ENCODE measurements at regions not wholly inside any gene's neighbourhood (a gene's known extent, or its start where the extent isn't known, plus 50 kb on each side); places are given as distances from the start of the nearest gene placed in this dataset.

DNA sequence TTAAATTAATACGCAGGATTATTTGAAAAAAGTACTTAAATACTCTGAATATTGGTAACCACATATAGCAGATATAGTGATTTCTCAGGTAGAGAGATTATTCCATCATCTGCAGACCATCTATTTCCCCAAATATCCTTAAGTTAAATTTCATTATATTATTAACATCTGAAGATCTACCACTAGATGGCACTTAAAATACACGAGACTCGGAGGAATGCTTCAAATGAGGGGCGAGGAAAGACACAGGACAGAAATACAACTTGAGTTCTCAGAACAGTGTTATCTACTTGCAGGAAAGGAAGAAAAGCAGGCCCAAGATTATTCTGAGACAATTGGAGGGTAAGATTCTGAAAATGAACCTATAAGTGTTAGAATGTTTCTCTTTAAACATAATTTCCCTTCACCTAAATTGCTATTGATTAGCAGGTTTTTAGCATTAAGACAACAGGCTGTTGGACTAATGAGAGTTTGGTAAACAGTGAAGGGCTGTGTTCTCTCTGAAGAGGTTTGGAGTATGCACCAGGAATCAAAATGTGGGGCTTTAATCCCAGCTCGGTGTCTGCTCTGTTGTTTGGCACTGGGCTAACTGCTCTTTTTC is 76.9 kb upstream of the GCFC2 start:
- in situ Hi-C loops (cut with MboI; ENCODE audit: low sequenced_read_pairs): no loop called here

DNA sequence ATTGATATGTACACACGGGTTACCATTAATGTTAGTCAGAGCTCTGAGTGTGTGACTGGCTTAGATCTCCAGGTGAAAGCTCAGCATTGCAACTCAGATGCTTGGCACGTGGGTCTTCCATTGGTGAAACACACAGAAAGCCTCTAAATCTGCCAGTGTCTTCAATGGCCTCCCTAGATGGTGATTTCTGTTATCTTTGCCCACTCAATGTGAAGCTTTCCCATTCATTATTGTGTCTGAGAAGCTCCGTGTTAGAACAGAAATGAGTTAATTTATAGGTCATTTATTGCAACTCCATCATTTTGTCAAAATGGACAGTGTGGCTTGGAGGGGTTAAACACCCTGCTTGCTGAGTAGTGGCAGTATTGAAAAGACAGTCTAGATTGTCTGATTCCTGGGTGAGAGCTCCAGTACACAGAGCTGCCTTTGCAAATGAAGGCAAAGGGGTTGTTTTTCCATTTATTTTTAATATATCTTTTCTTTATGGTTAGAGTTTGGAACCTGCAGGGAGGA is 64.7 kb upstream of the GCFC2 start:
- in situ Hi-C loops (cut with MboI; ENCODE audit: low sequenced_read_pairs): no loop called here

DNA sequence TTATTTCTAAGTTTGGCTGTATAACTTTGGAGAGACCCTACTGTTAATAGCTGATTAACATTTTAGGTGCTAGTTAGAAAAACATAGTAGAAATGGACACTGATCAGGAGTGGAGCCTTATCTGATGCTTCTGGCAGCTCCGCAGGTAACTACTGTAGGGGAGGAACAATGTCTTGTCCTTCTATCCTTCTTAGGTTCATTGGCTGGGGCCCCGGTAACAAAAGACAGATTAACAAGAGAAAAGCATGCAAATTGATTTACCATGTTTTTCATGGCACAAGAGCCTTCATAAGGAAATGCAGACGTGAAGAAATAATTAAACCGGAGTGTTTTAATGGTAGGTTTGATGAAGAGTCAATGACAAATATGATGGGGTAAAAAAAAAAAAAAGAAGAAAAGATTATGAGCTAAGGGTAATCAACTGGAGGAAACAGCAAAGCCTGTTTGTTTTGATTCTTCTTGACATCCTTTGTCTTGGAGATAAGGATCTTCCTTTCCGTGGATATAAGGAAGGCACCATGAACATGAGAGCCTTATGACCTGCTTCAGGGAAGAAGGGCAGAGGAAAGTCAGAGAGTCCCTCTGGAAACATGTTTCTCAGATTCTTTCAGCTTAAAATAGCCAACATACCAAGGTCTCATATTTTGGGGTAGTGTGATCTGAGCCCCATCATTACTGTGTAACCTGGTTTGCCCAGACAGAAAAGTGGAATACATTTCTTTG is 62.4 kb upstream of the GCFC2 start:
- in situ Hi-C loops (cut with MboI; ENCODE audit: low sequenced_read_pairs): no loop called here

DNA sequence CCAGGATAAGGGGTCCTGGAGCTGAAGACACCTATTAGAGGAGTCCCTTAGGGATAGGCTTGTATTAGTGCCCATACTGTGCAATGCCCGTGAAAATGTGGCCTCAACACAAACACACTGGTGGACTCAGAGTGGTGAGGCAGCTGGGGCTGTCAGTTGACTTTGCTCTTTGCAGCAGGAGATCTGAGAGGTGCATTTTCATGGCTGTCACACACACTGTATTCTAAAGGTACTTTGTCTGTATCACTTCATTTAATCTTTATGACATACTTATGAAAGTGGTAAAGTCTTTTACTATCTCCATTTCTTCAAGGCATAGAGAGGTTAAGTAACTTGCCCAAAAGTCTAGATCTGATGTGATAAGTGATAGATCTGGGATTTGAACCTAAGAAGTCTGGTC is 55.1 kb upstream of the GCFC2 start:
- in situ Hi-C loops (cut with MboI; ENCODE audit: low sequenced_read_pairs): no loop called here

DNA sequence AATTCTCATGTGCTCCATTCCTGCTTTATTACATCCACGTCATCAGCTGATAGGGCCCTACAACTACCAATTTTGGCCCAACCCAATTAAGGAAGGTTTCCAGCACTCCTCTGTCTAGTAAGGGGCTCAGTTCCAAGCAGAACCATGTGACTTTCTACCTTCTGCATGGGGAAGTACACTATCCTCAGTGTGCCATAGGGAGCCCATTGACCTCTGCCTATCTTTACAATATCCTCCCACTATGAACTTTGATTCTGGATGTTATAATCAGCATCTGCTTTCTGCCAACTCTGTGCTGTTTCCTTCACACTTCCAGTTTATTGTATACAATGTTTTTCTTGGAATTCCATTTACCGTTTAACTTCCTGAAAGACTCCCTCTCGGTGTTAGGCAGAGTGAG is 53.9 kb upstream of the GCFC2 start:
- in situ Hi-C loops (cut with MboI; ENCODE audit: low sequenced_read_pairs): no loop called here
